ENCODE measurements at regions not wholly inside any gene's neighbourhood (a gene's known extent, or its start where the extent isn't known, plus 50 kb on each side); places are given as distances from the start of the nearest gene placed in this dataset.

DNA sequence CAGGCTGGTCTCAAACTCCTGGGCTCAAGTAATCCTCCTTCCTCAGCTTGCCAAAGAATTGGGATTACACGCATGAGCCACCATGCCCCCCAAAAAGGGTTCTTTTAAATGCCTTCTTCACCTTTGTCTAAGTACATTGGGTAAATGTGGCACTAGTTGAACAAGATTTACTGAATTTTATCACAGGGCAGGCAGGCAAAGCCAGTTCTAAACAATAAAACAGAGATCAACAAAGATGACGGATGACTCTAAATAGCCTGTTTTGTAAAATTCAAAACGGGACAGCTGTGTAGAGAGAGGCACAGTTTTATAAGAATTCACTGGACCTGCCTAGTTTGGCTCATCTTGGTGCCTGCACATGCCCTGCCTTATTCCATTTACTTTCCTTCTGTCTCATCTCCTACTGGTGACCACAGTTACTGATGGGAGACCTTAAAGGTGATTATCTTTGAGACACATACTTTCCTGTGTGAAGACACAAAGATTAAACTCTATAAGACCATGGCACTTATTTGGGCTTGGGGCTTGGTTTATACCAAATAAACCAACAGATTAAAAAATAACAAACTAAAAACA is 149.6 kb upstream of the DMRT1 start:
- TF ChIP-seq, protein P1, sequence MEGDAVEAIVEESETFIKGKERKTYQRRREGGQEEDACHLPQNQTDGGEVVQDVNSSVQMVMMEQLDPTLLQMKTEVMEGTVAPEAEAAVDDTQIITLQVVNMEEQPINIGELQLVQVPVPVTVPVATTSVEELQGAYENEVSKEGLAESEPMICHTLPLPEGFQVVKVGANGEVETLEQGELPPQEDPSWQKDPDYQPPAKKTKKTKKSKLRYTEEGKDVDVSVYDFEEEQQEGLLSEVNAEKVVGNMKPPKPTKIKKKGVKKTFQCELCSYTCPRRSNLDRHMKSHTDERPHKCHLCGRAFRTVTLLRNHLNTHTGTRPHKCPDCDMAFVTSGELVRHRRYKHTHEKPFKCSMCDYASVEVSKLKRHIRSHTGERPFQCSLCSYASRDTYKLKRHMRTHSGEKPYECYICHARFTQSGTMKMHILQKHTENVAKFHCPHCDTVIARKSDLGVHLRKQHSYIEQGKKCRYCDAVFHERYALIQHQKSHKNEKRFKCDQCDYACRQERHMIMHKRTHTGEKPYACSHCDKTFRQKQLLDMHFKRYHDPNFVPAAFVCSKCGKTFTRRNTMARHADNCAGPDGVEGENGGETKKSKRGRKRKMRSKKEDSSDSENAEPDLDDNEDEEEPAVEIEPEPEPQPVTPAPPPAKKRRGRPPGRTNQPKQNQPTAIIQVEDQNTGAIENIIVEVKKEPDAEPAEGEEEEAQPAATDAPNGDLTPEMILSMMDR (IDR thresholded peaks at IDR 0.05 in 8 of 11, conservative IDR thresholded peaks at IDR 0.05 in 3 of 11): no peak
- TF ChIP-seq POLR2A (IDR thresholded peaks at IDR 0.05) (no peak), POLR2AphosphoS5 (IDR thresholded peaks at IDR 0.05) (no peak)
